Activated CD8-positive, alpha-beta T cell treated with anti-CD3 and anti-CD28 coated beads, Interleukin-2, amount 10 ng/mL, durations not matched to agents 7 days and 5 days (primary cell): ENCODE measurements at regions not wholly inside any gene's neighbourhood (a gene's known extent, or its start where the extent isn't known, plus 50 kb on each side); places are given as distances from the start of the nearest gene placed in this dataset.

Source experiments
- ATAC-seq: fragments of 150-1000 bp; cut with Tn5 transposase; one replicate; pipeline ENCODE4 v1.10.0; 2021; ENCODE audit warnings: moderate library complexity
- CTCF ChIA-PET: fragments of 350-600 bp; sonication (Branson Sonifier 250); formaldehyde crosslinking; loops from one replicate; lab custom pipeline; 2021; ENCODE audit warnings: antibody characterized with exemption; lab: Charles Lee
- POLR2A ChIA-PET: fragments of 350-600 bp; sonication (Branson Sonifier 250); formaldehyde crosslinking; loops from one replicate; lab custom pipeline; 2021; ENCODE audit warnings: antibody characterized with exemption; lab: Charles Lee
- DNase-seq: peaks from one replicate; pipeline ENCODE4 v3.0.0-alpha.2; 2020
- H3K27ac Mint-ChIP-seq: one replicate; pipeline ENCODE4 v1.8.0; 2021; ENCODE audit warnings: mild to moderate bottlenecking, mixed read lengths
- H3K27me3 Mint-ChIP-seq: one replicate; pipeline ENCODE4 v1.8.0; 2021; ENCODE audit warnings: low read depth, mixed read lengths
- H3K36me3 Mint-ChIP-seq: one replicate; pipeline ENCODE4 v1.8.0; 2021; ENCODE audit warnings: low read depth, mixed read lengths
- H3K4me1 Mint-ChIP-seq: one replicate; pipeline ENCODE4 v1.8.0; 2021; ENCODE audit warnings: low read depth, mixed read lengths
- H3K4me3 Mint-ChIP-seq: one replicate; pipeline ENCODE4 v1.8.0; 2021; ENCODE audit warnings: mild to moderate bottlenecking, mixed read lengths
- H3K9me3 Mint-ChIP-seq: one replicate; pipeline ENCODE4 v1.8.0; 2022; ENCODE audit warnings: mixed read lengths; ENCODE audit not compliant: insufficient read depth

DNA sequence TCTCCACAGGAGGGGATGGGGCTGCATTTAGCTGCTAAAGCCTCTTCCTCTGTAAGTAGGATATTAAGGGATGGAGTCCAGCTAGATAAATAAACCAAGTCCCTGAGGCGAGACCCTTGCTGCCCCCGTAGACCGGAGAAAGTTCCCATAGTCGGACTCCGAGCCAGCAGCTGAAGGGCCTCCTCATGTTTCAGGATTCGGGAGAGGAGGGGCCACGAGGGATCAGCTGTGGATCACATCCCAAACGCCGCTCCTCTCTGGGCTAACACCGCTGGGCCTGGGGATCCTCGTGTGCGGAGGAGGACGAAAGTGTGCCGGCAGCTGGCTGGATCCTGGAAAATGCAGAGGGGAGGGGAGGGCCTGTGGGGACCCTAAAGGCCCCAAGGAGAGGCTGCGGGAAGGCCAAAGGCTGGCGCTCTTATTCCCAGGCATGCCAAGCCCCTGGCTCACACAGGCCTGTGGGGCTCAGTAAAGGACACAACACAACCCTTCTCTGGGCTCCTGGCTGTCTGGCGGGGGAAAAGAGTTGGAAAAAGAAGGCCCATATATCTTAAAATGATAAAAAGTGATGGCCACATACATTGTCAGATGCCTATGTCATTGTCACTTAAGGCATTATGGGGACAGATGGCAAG, 82.5 kb upstream of the TMEM72 start:
- POLR2A ChIA-PET, result no interaction called here
- CTCF ChIA-PET, result no interaction called here
- H3K36me3 Mint-ChIP-seq, result no peaks in the 10 kb centered on the region
- ATAC-seq (no peak), DNase-seq (no peak)
- no peak overlapping the region for H3K27ac Mint-ChIP-seq
- no peaks in the 10 kb centered on the region for H3K9me3 Mint-ChIP-seq
- H3K4me1 Mint-ChIP-seq, result no peaks in the 10 kb centered on the region
- peaks cover 4% of the 10 kb centered on the region for H3K27me3 Mint-ChIP-seq
- no peak overlapping the region for H3K4me3 Mint-ChIP-seq

DNA sequence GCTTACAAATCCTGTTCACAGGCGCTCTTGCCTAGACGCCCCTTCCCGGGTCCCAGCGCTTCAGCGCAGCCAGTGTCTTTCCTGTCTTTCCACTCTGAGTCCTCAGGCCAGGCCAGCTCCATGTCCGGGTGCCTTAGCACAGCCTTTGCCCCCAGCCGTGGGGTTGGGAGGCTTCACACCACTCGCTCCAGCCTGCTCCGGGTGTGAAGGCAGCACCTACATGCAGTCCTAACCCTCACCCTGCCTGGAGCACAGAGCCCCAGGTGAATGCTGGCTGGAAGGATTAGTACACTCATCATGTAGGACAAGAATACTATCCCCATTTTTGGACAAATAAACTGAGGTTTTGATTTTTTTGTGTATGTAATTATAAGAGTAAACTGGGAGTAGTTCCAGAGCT, 81.7 kb upstream of the TMEM72 start:
- ChIA-PET POLR2A (no interaction called here), CTCF (no interaction called here)
- H3K27me3 Mint-ChIP-seq, result peaks cover 4% of the 10 kb centered on the region
- ATAC-seq (no peak), DNase-seq (no peak)
- H3K4me3 Mint-ChIP-seq, result no peak overlapping the region
- H3K27ac Mint-ChIP-seq, result no peak overlapping the region
- no peaks in the 10 kb centered on the region for H3K36me3 Mint-ChIP-seq
- no peaks in the 10 kb centered on the region for H3K4me1 Mint-ChIP-seq
- H3K9me3 Mint-ChIP-seq, result no peaks in the 10 kb centered on the region

DNA sequence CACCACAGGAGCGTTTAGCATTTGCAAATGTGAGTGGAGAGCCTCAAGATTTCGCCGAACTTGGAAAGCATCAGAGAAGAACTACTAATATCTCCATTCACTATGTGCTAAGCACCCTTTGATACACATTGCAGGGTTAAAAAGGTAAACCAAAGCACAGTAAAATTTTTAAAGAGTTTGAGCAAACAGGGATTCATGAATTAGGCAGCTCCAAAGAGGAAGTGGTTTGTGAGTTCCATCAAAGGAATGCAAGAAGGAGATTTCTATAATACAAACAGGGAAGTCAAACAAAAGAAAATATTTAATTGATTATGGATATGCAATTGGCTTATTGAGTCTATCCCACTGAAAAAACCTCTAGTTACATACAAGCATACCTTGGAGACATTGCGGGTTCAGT, 81.1 kb upstream of the TMEM72 start:
- DNase-seq, result no peak
- H3K4me3 Mint-ChIP-seq, result no peak overlapping the region
- H3K4me1 Mint-ChIP-seq, result no peaks in the 10 kb centered on the region
- no peak overlapping the region for H3K27ac Mint-ChIP-seq
- H3K36me3 Mint-ChIP-seq, result no peaks in the 10 kb centered on the region
- no peaks in the 10 kb centered on the region for H3K9me3 Mint-ChIP-seq
- no peak for ATAC-seq
- peaks cover 4% of the 10 kb centered on the region for H3K27me3 Mint-ChIP-seq
- ChIA-PET POLR2A (no interaction called here), CTCF (no interaction called here)

DNA sequence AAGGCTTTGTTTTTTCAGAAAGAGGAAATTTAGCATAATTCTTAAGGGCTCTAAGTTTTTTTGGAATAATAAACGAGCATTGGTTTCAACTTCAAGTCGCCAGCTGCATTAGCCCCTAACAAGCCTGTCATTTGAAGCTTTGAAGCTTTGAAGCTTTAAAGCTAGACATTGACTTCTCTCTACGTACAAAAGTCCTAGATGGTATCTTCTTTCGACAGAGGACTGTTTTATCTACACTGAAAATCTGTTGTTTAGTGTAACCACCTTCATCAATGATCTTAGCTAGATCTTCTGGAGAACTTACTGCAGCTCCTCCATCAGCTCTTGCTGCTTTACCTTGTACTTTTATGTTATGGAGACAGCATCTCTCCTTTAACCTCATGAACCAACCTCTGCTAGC, 79.6 kb upstream of the TMEM72 start:
- Mint-ChIP-seq H3K4me3 (no peak overlapping the region), H3K36me3 (no peaks in the 10 kb centered on the region), H3K27ac (no peak overlapping the region), H3K4me1 (no peaks in the 10 kb centered on the region), H3K9me3 (no peaks in the 10 kb centered on the region), H3K27me3 (peaks cover 4% of the 10 kb centered on the region)
- DNase-seq (no peak), ATAC-seq (no peak)
- ChIA-PET POLR2A (no interaction called here), CTCF (no interaction called here)

DNA sequence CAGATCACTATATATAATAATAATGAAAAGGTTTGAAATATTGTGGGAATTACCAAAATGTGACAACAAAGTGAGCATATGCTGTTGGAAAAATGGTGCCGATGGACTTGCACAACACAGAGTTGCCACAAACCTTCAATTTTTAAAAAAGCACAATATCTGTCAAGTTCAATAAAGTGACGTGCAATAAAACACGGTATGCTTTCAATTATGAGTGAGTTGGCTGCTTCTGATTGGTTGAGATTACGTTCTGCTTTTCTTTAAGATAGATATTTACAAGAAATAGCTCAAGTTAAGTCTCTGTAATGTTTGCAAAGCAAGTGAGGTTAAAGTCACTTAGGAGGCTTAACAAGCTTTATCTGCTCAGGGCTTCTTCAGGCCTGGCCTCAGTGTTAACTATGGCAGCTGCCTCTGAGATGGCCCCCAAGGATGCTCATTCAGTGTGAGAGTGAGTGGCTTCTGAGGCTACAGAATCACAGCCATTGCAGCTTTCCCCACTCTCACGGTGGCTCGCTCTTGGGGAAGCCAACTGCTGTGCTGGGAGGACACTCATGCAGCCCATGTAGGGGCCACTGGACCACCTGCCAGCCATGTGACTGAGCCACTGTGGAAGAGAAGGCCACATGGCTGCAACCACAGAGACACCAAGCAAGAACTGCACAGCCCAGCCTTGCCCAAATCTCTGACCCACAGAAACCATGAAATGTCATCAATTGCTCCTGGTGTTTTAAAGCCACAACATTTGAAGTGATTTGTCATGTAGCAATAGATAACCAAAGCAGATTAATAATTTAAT, 78.3 kb upstream of the TMEM72 start:
- peaks cover 4% of the 10 kb centered on the region for H3K27me3 Mint-ChIP-seq
- no peak overlapping the region for H3K27ac Mint-ChIP-seq
- no peak overlapping the region for H3K4me3 Mint-ChIP-seq
- no peaks in the 10 kb centered on the region for H3K4me1 Mint-ChIP-seq
- ChIA-PET POLR2A (no interaction called here), CTCF (no interaction called here)
- H3K9me3 Mint-ChIP-seq, result no peaks in the 10 kb centered on the region
- no peaks in the 10 kb centered on the region for H3K36me3 Mint-ChIP-seq
- DNase-seq, result no peak
- ATAC-seq, result no peak

DNA sequence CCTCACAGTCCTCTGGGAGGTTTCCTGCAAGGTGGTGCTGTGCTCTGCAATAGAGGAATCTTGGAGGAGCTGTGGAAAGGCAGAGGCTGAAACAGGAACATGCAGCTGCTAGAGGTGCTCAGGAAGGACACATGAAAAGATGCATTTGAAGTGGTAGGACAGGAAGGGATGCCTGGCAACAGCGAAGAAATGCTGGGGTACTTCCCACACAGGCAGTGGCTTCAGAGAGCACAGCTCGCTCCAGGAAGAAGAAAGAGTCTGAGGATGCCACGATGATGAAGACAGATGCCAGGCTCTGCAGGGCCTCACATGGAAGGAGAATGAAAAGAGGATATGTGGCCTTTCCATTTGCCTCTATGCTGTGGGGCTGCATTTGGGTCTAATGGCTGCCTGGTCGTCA, 77.0 kb upstream of the TMEM72 start:
- POLR2A ChIA-PET, result no interaction called here
- ATAC-seq (no peak), DNase-seq (no peak)
- Mint-ChIP-seq H3K9me3 (no peaks in the 10 kb centered on the region), H3K4me1 (no peaks in the 10 kb centered on the region), H3K4me3 (no peak overlapping the region), H3K27ac (no peak overlapping the region), H3K36me3 (no peaks in the 10 kb centered on the region), H3K27me3 (peaks cover 6% of the 10 kb centered on the region)
- CTCF ChIA-PET, result no interaction called here

DNA sequence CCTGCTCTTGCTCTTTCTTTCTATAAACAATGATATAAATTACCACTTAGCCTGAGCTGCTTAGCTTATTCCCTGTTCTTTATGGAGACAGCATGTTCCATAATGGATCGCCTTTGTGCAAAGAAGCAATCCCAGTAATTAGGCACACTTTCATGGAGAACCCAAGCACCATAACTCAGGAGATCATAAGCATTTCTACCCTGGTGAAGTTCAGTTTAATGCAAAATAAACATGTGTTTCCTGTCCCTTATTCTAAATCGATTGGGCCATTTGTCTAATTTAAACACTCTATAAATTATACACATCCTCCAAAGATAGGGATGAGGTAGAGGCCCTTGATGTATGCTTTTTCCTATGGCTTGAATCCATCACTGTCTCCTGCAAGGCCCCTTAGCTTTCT, 75.8 kb upstream of the TMEM72 start:
- ChIA-PET CTCF (no interaction called here), POLR2A (no interaction called here)
- Mint-ChIP-seq H3K36me3 (no peaks in the 10 kb centered on the region), H3K4me3 (no peak overlapping the region), H3K27ac (no peak overlapping the region), H3K4me1 (no peaks in the 10 kb centered on the region), H3K27me3 (peaks cover 6% of the 10 kb centered on the region), H3K9me3 (no peaks in the 10 kb centered on the region)
- no peak for DNase-seq
- ATAC-seq, result no peak

DNA sequence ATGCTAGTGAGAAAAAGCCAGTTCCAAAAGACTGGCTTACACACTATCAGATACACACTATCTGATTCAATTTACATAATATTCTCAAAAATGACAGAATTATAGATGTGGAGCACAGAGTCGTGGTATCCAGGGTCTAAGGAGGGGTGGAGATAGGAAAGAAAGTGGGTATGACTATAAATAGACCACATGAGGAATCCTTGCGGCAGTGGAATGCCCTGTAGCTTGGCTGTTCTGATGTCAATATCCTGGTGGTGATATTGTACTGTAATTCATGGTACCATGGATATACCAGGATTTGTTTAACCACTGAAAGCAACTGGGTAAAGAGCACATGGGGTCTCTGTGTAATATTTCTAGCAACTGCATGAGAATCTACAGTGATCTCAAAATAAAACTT, 67.7 kb upstream of the TMEM72 start:
- DNase-seq (no peak), ATAC-seq (no peak)
- Mint-ChIP-seq H3K27me3 (peaks cover 5% of the 10 kb centered on the region), H3K9me3 (no peaks in the 10 kb centered on the region), H3K27ac (no peak overlapping the region), H3K36me3 (no peaks in the 10 kb centered on the region), H3K4me1 (no peaks in the 10 kb centered on the region), H3K4me3 (no peak overlapping the region)
- ChIA-PET CTCF (no interaction called here), POLR2A (no interaction called here)

DNA sequence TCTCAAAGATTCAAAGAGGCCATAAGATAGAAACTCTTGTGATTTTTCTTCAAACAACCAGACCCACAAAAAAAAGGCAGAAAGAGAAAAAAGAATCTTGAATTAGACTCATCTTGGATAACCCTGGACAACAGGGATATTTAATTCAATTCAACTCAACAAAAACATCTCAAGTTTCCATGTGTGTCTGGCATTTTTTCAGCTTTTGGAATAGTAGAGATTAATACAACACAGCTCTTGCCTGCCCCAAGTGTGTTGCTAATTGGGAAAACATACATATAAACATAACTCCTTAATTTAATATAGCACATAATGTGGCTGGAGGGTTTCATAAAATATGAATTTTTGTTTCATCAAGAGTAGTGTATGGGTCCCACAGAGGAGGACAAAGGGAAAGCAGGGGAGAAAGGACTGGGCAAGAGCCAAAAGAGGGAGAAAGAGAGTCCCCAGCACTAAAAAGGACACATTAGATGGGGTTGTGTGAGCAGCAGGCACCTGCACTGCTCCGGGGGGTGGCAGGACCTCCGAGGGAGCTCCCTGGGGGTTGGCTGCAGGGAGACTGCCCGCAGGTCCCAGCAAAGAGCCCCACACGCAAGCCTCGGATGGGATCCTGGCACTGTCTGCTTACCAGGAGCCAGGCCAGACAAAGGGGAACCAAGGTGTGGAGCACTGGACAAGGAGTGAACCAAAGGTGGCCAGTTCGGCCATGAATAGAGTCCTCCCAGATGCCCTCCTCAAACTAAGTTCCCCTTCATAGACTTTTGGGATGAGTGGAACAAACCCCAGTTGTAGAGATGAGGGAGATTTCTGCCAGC, 65.6 kb upstream of the TMEM72 start:
- POLR2A ChIA-PET, result no interaction called here

DNA sequence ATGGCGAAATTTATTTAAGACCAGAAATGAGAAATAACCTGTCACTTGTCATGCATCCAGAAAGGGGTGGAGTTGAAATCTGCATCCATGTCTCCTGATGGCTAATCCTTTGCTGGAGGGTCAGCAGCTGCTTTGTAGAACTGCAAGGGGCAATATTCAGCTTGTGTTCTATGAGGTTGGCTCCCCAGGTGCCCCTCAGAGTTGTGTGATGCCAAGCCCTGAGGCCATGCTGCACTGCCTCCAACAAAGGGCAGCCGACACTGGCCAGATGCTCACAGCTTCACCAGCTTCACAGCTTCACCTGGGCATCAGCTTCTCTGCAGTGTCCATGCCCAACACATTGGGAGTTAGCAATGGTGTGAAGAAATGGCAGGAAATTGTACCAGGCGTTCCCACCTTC, 64.0 kb upstream of the TMEM72 start:
- ChIA-PET POLR2A (no interaction called here), CTCF (interaction anchor here (1.5 kb wide), 1 partner anchor 11 kb away, joined by 3 read pairs; no protein-coding TSS in a partner anchor)
- ATAC-seq (no peak), DNase-seq (no peak)
- Mint-ChIP-seq H3K27ac (no peak overlapping the region), H3K9me3 (no peaks in the 10 kb centered on the region), H3K36me3 (no peaks in the 10 kb centered on the region), H3K4me3 (no peak overlapping the region), H3K4me1 (no peaks in the 10 kb centered on the region), H3K27me3 (no peaks in the 10 kb centered on the region)

More for the DNA sequence above, 65.6 kb upstream of the TMEM72 start:
- peaks cover 3% of the 10 kb centered on the region for H3K27me3 Mint-ChIP-seq
- CTCF ChIA-PET, result interaction anchor here (1.0 kb wide), 1 partner anchor 19 kb away, joined by 3 read pairs; no protein-coding TSS in a partner anchor
- no peaks in the 10 kb centered on the region for H3K36me3 Mint-ChIP-seq
- H3K27ac Mint-ChIP-seq, result no peak overlapping the region
- H3K4me3 Mint-ChIP-seq, result no peak overlapping the region
- H3K9me3 Mint-ChIP-seq, result no peaks in the 10 kb centered on the region
- no peak for ATAC-seq
- no peaks in the 10 kb centered on the region for H3K4me1 Mint-ChIP-seq
- no peak for DNase-seq

DNA sequence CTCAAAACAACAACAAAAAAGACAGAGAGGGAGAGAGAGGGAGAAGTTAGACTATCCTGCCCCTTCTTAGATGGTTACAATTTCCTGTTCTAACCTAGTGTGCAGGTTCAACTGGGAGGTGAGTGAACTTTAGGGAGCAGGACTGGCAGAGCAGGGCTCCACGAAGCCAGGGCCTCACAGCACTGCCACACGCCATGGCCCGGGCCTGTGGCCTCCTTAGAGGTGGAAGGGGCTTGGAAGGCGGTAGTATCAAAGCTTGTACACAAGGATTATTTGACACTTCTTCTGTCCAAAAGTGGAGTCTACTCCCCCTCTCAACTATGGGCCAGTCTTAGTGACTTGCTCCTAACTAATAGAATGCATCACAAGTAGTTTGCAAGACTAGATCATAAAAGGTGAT, 62.9 kb upstream of the TMEM72 start:
- Mint-ChIP-seq H3K4me3 (no peak overlapping the region), H3K4me1 (no peaks in the 10 kb centered on the region), H3K27ac (no peak overlapping the region), H3K9me3 (no peaks in the 10 kb centered on the region), H3K27me3 (no peaks in the 10 kb centered on the region), H3K36me3 (no peaks in the 10 kb centered on the region)
- ChIA-PET CTCF (interaction anchor here (1.5 kb wide), 1 partner anchor 10 kb away, joined by 3 read pairs; no protein-coding TSS in a partner anchor), POLR2A (no interaction called here)
- DNase-seq, result no peak
- no peak for ATAC-seq

DNA sequence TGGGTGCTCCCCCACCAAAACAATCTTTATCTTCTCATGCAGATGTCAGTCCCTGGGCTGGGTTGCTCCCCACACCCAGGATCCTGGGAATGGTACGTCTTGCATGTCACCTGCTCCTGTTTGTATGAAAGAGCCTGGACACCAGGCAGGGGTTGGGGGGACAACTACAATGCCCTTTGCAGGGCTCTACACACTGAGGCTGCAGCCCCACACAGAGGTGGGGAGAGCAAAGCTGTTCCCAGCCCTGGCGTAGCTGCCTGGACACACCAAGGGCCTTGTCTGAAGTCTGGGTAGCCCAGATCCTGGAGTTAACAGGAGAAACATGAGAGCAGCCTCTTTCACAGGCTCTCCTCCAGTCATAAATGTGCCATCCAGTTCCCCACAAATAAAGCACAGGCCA, 61.2 kb upstream of the TMEM72 start:
- Mint-ChIP-seq H3K36me3 (no peaks in the 10 kb centered on the region), H3K9me3 (no peaks in the 10 kb centered on the region), H3K27me3 (no peaks in the 10 kb centered on the region), H3K4me3 (no peak overlapping the region), H3K4me1 (no peaks in the 10 kb centered on the region), H3K27ac (no peak overlapping the region)
- ChIA-PET POLR2A (no interaction called here), CTCF (no interaction called here)
- ATAC-seq (no peak), DNase-seq (no peak)
